Left lung (tissue), 4 donors: ENCODE measurements at regions not wholly inside any gene's neighbourhood (a gene's known extent, or its start where the extent isn't known, plus 50 kb on each side); places are given as distances from the start of the nearest gene placed in this dataset.

Experiments used
- ATAC-seq: fragments of 200-7000 bp; cut with Tn5 transposase; one replicate; pipeline ENCODE4 v1.9.1; 2020; ENCODE audit warnings: moderate library complexity
- DNase-seq, 4 donors: peaks; one replicate each; pipeline ENCODE4 v3.0.0-alpha.2; 2013 to 2020
- H3K27ac ChIP-seq, 2 donors: fragments of 200-600 bp; sonication (generic) in 1 of 2; one replicate each; pipeline versions ENCODE4 v1.5.0 to v1.8.0; 2020 to 2021
- H3K27me3 ChIP-seq, 2 donors: fragments of 200-600 bp; sonication (generic) in 1 of 2; one replicate each; pipeline versions ENCODE4 v1.5.0 to v1.8.0; 2020 to 2021
- H3K36me3 ChIP-seq, 2 donors: fragments of 200-600 bp; sonication (generic) in 1 of 2; one replicate each; pipeline versions ENCODE4 v1.5.0 to v1.8.0; 2020 to 2021
- H3K4me1 ChIP-seq, 2 donors: fragments of 200-600 bp; one replicate each; pipeline ENCODE4 v1.8.0; 2021
- H3K4me3 ChIP-seq, 2 donors: fragments of 200-600 bp; sonication (generic) in 1 of 2; one replicate each; pipeline versions ENCODE4 v1.5.0 to v1.8.0; 2020 to 2021; ENCODE audit warnings: mild to moderate bottlenecking in 1 of 2
- H3K9me3 ChIP-seq, 2 donors: fragments of 200-600 bp; sonication (generic) in 1 of 2; one replicate each; pipeline versions ENCODE4 v1.5.0 to v1.8.0; 2020 to 2021
- CTCF ChIP-seq, 2 donors: fragments of 200-600 bp; sonication (generic) in 1 of 2; IDR thresholded peaks; one replicate each; pipeline versions ENCODE4 v1.5.0 to v1.8.0; 2021; ENCODE audit warnings: antibody characterized with exemption in 2 of 2
- intact Hi-C, 2 donors: fragments of 100-400 bp; cut with DNase I; formaldehyde crosslinking; loops; one replicate each; pipeline versions ENCODE4 v1.11.2 to v1.14.2; 2022
- donor health status: DM: no; HTN: yes; CAD: no.
- donor health status: DM: no; HTN: no; CAD: no.

- ATAC-seq (no peak), DNase-seq (no peak)
- intact Hi-C loops = no loop called here
- H3K27ac ChIP-seq = no peak overlapping the region
- no peak overlapping the region for H3K4me3 ChIP-seq
- no peaks in the 10 kb centered on the region for H3K36me3 ChIP-seq
- H3K4me1 ChIP-seq = peaks cover 6 to 19% of the 10 kb centered on the region in 2 donors
- H3K9me3 ChIP-seq = no peaks in the 10 kb centered on the region
- no peaks in the 10 kb centered on the region for H3K27me3 ChIP-seq
- TF ChIP-seq CTCF (IDR thresholded peaks at IDR 0.05) = no peak
Measured at GRCh38 chr3:72480366-72480765, 367.9 kb downstream of the SHQ1 start.

GRCh38 chr3:72479651-72480215 lies 368.5 kb downstream of the SHQ1 start:
- no peaks in the 10 kb centered on the region for H3K9me3 ChIP-seq
- peaks cover 6 to 22% of the 10 kb centered on the region in 2 donors for H3K4me1 ChIP-seq
- intact Hi-C loops = no loop called here
- ATAC-seq = no peak
- no peak overlapping the region for H3K27ac ChIP-seq
- H3K36me3 ChIP-seq = no peaks in the 10 kb centered on the region
- no peak overlapping the region for H3K4me3 ChIP-seq
- no peak for TF ChIP-seq CTCF (IDR thresholded peaks at IDR 0.05)
- no peaks in the 10 kb centered on the region for H3K27me3 ChIP-seq
- DNase-seq = no peak

GRCh38 chr3:72476139-72476483 lies 372.1 kb downstream of the SHQ1 start:
- DNase-seq (no peak), ATAC-seq (no peak)
- H3K4me1 ChIP-seq = peaks cover 0 to 17% of the 10 kb centered on the region in 2 donors
- H3K27ac ChIP-seq = no peak overlapping the region
- no peak overlapping the region for H3K4me3 ChIP-seq
- H3K9me3 ChIP-seq = no peaks in the 10 kb centered on the region
- no peak for TF ChIP-seq CTCF (IDR thresholded peaks at IDR 0.05)
- H3K36me3 ChIP-seq = no peaks in the 10 kb centered on the region
- intact Hi-C loops = no loop called here
- no peaks in the 10 kb centered on the region for H3K27me3 ChIP-seq

- no peaks in the 10 kb centered on the region for H3K9me3 ChIP-seq
- no peak for ATAC-seq
- no peaks in the 10 kb centered on the region for H3K27me3 ChIP-seq
- intact Hi-C loops = no loop called here
- DNase-seq = no peak
- TF ChIP-seq CTCF (IDR thresholded peaks at IDR 0.05) = no peak
- peaks cover 0 to 17% of the 10 kb centered on the region in 2 donors for H3K4me1 ChIP-seq
- H3K27ac ChIP-seq = peak overlapping the region in 1 of 2 donors; percentile 40
- H3K4me3 ChIP-seq = no peak overlapping the region
- no peaks in the 10 kb centered on the region for H3K36me3 ChIP-seq
Measured at GRCh38 chr3:72475258-72476138, 372.7 kb downstream of the SHQ1 start.

- intact Hi-C loops = no loop called here
- no peak for TF ChIP-seq CTCF (IDR thresholded peaks at IDR 0.05)
- Histone ChIP-seq H3K4me3 (no peak overlapping the region), H3K27ac (peak overlapping the region in 1 of 2 donors; percentile 40), H3K9me3 (no peaks in the 10 kb centered on the region), H3K4me1 (peaks cover 0 to 17% of the 10 kb centered on the region in 2 donors), H3K27me3 (no peaks in the 10 kb centered on the region), H3K36me3 (no peaks in the 10 kb centered on the region)
- DNase-seq = no peak
- ATAC-seq = no peak
Measured at GRCh38 chr3:72474775-72475174, 373.5 kb downstream of the SHQ1 start.
